ENCODE measurements at regions not wholly inside any gene's neighbourhood (a gene's known extent, or its start where the extent isn't known, plus 50 kb on each side); places are given as distances from the start of the nearest gene placed in this dataset.

DNA sequence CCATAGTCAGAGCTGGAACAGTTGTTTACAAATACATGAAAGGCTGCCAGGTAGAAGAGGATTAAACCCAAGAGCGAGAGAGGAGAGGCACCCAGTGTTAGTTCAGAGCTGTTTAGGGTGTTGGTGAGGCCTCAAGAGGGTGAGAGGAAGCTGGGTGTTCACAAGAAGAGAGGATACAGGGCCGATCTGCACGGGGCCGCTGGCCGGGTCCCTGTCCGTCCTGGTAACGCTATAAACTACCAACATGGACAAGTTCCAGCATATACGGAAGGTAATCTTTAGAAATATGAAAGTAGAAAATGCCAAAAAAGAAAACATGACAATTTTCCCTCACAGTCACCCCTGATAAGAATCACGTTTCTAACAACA, 109.7 kb downstream of the TMEM18 start:
- Histone ChIP-seq H3K4me1 (ENCODE audit: control insufficient read depth in 1 of 2, low read depth in 2 of 2) (no peaks in the 10 kb centered on the region), H3K36me3 (no peaks in the 10 kb centered on the region), H3K4me3 (no peak overlapping the region), H3K9me3 (peaks cover 3% of the 10 kb centered on the region), H3K27me3 (replicated peaks; ENCODE audit: insufficient read depth) (no peaks in the 10 kb centered on the region), H3K27ac (no peak overlapping the region)
- ATAC-seq (ENCODE audit: insufficient number of reproducible peaks, low FRiP score, low read depth) (no peak), DNase-seq (ENCODE audit: low spot score) (no peak)
- no peak for TF ChIP-seq CTCF (IDR thresholded peaks at IDR 0.05)

- TF ChIP-seq CTCF (IDR thresholded peaks at IDR 0.05) = no peak
- no peaks in the 10 kb centered on the region for H3K9me3 ChIP-seq
- no peaks in the 10 kb centered on the region for H3K27me3 ChIP-seq (replicated peaks; ENCODE audit: insufficient read depth)
- no peaks in the 10 kb centered on the region for H3K4me1 ChIP-seq (ENCODE audit: control insufficient read depth in 1 of 2, low read depth in 2 of 2)
- no peak for DNase-seq (ENCODE audit: low spot score)
- no peak overlapping the region for H3K27ac ChIP-seq
- H3K36me3 ChIP-seq = no peaks in the 10 kb centered on the region
- H3K4me3 ChIP-seq = no peak overlapping the region
- ATAC-seq (ENCODE audit: insufficient number of reproducible peaks, low FRiP score, low read depth) = no peak
These were observed 110.6 kb downstream of the TMEM18 start for GRCh38 chr2:566379-567313.

DNA sequence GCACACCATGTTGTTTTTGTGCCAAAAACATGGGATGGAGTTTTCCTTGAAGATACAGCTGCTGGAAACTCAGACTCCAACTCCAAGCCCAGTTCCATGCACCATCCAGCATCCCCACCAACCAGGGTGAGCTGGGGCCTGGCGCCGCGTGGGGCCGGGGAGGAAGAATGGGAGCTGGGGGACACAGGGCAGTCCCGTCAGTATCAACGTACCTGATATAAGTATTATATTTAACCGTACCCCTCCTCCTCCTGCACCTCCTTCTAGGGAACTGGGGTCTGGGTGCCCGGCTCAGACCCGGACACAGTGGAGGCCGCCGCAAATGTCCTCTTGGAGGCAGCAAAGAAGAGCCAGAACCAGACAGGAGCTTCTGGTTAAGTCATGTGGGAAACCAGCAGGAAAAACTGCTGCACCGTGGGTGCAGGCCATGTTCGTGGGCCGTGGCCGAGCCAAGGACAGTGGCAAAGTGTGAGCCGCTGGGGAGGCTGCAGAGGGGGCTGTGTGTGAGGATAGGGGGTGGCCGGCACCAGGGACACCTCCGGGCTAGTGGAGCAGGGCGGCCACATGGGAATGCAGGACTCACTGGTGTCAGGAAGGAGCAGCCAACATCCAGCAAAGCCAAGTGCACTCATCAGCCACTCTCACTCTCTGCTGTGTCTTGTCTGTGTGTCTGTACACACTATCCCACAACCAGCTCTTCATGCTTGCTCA, 112.6 kb downstream of the TMEM18 start:
- ATAC-seq (ENCODE audit: insufficient number of reproducible peaks, low FRiP score, low read depth) = no peak
- Histone ChIP-seq H3K4me1 (ENCODE audit: control insufficient read depth in 1 of 2, low read depth in 2 of 2) (no peaks in the 10 kb centered on the region), H3K27me3 (replicated peaks; ENCODE audit: insufficient read depth) (no peaks in the 10 kb centered on the region), H3K27ac (no peak overlapping the region), H3K9me3 (no peaks in the 10 kb centered on the region), H3K4me3 (no peak overlapping the region), H3K36me3 (no peaks in the 10 kb centered on the region)
- no peak for TF ChIP-seq CTCF (IDR thresholded peaks at IDR 0.05)
- no peak for DNase-seq (ENCODE audit: low spot score)

- no peaks in the 10 kb centered on the region for H3K4me1 ChIP-seq (ENCODE audit: control insufficient read depth in 1 of 2, low read depth in 2 of 2)
- DNase-seq (ENCODE audit: low spot score) = no peak
- no peak overlapping the region for H3K4me3 ChIP-seq
- no peaks in the 10 kb centered on the region for H3K27me3 ChIP-seq (replicated peaks; ENCODE audit: insufficient read depth)
- no peak overlapping the region for H3K27ac ChIP-seq
- ATAC-seq (ENCODE audit: insufficient number of reproducible peaks, low FRiP score, low read depth) = no peak
- no peak for TF ChIP-seq CTCF (IDR thresholded peaks at IDR 0.05)
- H3K36me3 ChIP-seq = no peaks in the 10 kb centered on the region
- no peaks in the 10 kb centered on the region for H3K9me3 ChIP-seq
These were observed 113.7 kb downstream of the TMEM18 start for GRCh38 chr2:563512-563911.
